Breast epithelium (tissue), 4 donors: ENCODE measurements at regions not wholly inside any gene's neighbourhood (a gene's known extent, or its start where the extent isn't known, plus 50 kb on each side); places are given as distances from the start of the nearest gene placed in this dataset.

Experiments used
- DNase-seq, 2 donors: peaks; one replicate each; pipeline ENCODE4 v3.0.0-alpha.2; 2019; ENCODE audit warnings: low spot score in 2 of 2
- H3K27ac ChIP-seq, 2 donors: fragments of 200-600 bp; sonication (generic) in 1 of 2; one replicate each; pipeline ENCODE4 v1.5.1; 2016 to 2019; ENCODE audit warnings: mild to moderate bottlenecking in 1 of 2
- H3K27me3 ChIP-seq, 2 donors: fragments of 200-600 bp; sonication (generic) in 1 of 2; one replicate each; pipeline versions ENCODE4 v1.5.1 to v1.6.0; 2017 to 2019; ENCODE audit warnings: control low read depth in 1 of 2, mild to moderate bottlenecking in 1 of 2
- H3K36me3 ChIP-seq: fragments of 200-600 bp; one replicate; pipeline ENCODE4 v1.5.1; 2019
- H3K4me1 ChIP-seq, 2 donors: fragments of 200-600 bp; sonication (generic); one replicate each; pipeline ENCODE4 v1.5.1; 2016 to 2019; ENCODE audit warnings: control low read depth in 1 of 2
- H3K4me3 ChIP-seq, 3 donors: fragments of 200-600 bp; sonication (generic); 1 replicate in 2 of 3; 2 replicates in 1 of 3; pipeline ENCODE4 v1.5.1; 2016 to 2019; ENCODE audit warnings: mild to moderate bottlenecking in 3 of 3, moderate library complexity in 2 of 3
- H3K9me3 ChIP-seq, 2 donors: fragments of 200-600 bp; sonication (generic) in 1 of 2; one replicate each; pipeline ENCODE4 v1.5.1; 2016 to 2019; ENCODE audit warnings: control low read depth in 1 of 2
- POLR2A ChIP-seq: fragments of 450-650 bp; IDR thresholded peaks from one replicate; pipeline ENCODE4 v1.6.1; 2016; ENCODE audit warnings: antibody characterized with exemption, mild to moderate bottlenecking, moderate library complexity
- POLR2AphosphoS5 ChIP-seq, 3 donors: sonication (generic); formaldehyde crosslinking; IDR thresholded peaks; one replicate each; pipeline ENCODE4 v1.6.1; 2017; ENCODE audit warnings: antibody characterized with exemption in 3 of 3
- intact Hi-C: fragments of 100-400 bp; cut with DNase I; formaldehyde crosslinking; loops from one replicate; pipeline ENCODE4 v1.15.1; 2023; ENCODE audit warnings: low total_unique reads
- TF ChIP-seq, protein P1 (sequence below), 3 donors: fragments of 450-650 bp; IDR thresholded peaks; one replicate each; pipeline ENCODE4 v1.5.1; 2016 to 2017; ENCODE audit warnings: antibody characterized with exemption in 3 of 3, mild to moderate bottlenecking in 3 of 3, moderate library complexity in 3 of 3

GRCh38 chr10:55233090-55233489, 432.1 kb upstream of the PCDH15 start:
- intact Hi-C loops = no loop called here
- Histone ChIP-seq H3K4me3 (peak overlapping the region in 1 of 3 donors; percentile 18), H3K27me3 (no peaks in the 10 kb centered on the region), H3K4me1 (no peaks in the 10 kb centered on the region), H3K36me3 (no peaks in the 10 kb centered on the region), H3K9me3 (no peaks in the 10 kb centered on the region), H3K27ac (no peak overlapping the region)
- no peak for TF ChIP-seq POLR2AphosphoS5 (IDR thresholded peaks at IDR 0.05)
- TF ChIP-seq, protein P1, sequence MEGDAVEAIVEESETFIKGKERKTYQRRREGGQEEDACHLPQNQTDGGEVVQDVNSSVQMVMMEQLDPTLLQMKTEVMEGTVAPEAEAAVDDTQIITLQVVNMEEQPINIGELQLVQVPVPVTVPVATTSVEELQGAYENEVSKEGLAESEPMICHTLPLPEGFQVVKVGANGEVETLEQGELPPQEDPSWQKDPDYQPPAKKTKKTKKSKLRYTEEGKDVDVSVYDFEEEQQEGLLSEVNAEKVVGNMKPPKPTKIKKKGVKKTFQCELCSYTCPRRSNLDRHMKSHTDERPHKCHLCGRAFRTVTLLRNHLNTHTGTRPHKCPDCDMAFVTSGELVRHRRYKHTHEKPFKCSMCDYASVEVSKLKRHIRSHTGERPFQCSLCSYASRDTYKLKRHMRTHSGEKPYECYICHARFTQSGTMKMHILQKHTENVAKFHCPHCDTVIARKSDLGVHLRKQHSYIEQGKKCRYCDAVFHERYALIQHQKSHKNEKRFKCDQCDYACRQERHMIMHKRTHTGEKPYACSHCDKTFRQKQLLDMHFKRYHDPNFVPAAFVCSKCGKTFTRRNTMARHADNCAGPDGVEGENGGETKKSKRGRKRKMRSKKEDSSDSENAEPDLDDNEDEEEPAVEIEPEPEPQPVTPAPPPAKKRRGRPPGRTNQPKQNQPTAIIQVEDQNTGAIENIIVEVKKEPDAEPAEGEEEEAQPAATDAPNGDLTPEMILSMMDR (IDR thresholded peaks at IDR 0.05) = no peak
- no peak for TF ChIP-seq POLR2A
- DNase-seq = no peak

- TF ChIP-seq, protein P1 (IDR thresholded peaks at IDR 0.05) = no peak
- TF ChIP-seq POLR2AphosphoS5 (IDR thresholded peaks at IDR 0.05) (no peak), POLR2A (no peak)
- no peaks in the 10 kb centered on the region for H3K4me1 ChIP-seq
- peak overlapping the region in 1 of 3 donors; percentile 18 for H3K4me3 ChIP-seq
- intact Hi-C loops = no loop called here
- no peaks in the 10 kb centered on the region for H3K27me3 ChIP-seq
- H3K9me3 ChIP-seq = no peaks in the 10 kb centered on the region
- H3K27ac ChIP-seq = no peak overlapping the region
- no peaks in the 10 kb centered on the region for H3K36me3 ChIP-seq
- no peak for DNase-seq
These were observed 431.5 kb upstream of the PCDH15 start for GRCh38 chr10:55232553-55232952.

DNA sequence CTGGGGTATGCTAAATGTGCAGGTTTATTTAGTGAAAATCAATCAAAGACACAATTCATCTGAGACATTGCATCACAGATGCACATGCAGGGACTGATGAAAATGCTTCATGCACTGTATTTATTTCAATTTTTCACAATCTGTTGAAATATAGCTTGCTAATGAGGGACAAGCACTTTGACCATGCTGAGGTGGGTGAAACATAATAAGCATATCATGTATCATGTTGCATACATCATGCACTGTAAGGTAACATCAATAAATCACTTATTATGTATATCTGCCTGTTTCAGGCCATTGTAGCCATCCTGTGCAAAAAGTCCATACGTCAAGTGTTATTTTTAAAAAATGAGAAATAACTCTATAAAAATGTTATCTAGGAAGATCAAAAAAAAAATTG, 426.9 kb upstream of the PCDH15 start:
- TF ChIP-seq POLR2A (no peak), POLR2AphosphoS5 (IDR thresholded peaks at IDR 0.05) (no peak)
- TF ChIP-seq, protein P1 (IDR thresholded peaks at IDR 0.05) = no peak
- H3K27ac ChIP-seq = no peak overlapping the region
- H3K27me3 ChIP-seq = no peaks in the 10 kb centered on the region
- intact Hi-C loops = no loop called here
- no peak for DNase-seq
- no peak overlapping the region for H3K4me3 ChIP-seq
- no peaks in the 10 kb centered on the region for H3K4me1 ChIP-seq
- H3K36me3 ChIP-seq = no peaks in the 10 kb centered on the region
- H3K9me3 ChIP-seq = no peaks in the 10 kb centered on the region

- H3K36me3 ChIP-seq = no peaks in the 10 kb centered on the region
These were observed 423.2 kb upstream of the PCDH15 start for GRCh38 chr10:55224007-55224781.

GRCh38 chr10:55223352-55223751, 422.3 kb upstream of the PCDH15 start:
- no peaks in the 10 kb centered on the region for H3K27me3 ChIP-seq
- H3K4me3 ChIP-seq = no peak overlapping the region
- DNase-seq = no peak
- intact Hi-C loops = no loop called here
- no peak for TF ChIP-seq POLR2AphosphoS5 (IDR thresholded peaks at IDR 0.05)
- TF ChIP-seq, protein P1 (IDR thresholded peaks at IDR 0.05) = no peak
- no peak for TF ChIP-seq POLR2A
- no peaks in the 10 kb centered on the region for H3K4me1 ChIP-seq
- no peak overlapping the region for H3K27ac ChIP-seq
- no peaks in the 10 kb centered on the region for H3K9me3 ChIP-seq
- H3K36me3 ChIP-seq = no peaks in the 10 kb centered on the region

More at GRCh38 chr10:55224007-55224781, 423.2 kb upstream of the PCDH15 start:
- H3K4me1 ChIP-seq = no peaks in the 10 kb centered on the region
- DNase-seq = no peak
- no peak overlapping the region for H3K27ac ChIP-seq
- H3K9me3 ChIP-seq = no peaks in the 10 kb centered on the region
- TF ChIP-seq POLR2AphosphoS5 (IDR thresholded peaks at IDR 0.05) (no peak), POLR2A (no peak)
- TF ChIP-seq, protein P1 (IDR thresholded peaks at IDR 0.05) = no peak
- intact Hi-C loops = no loop called here
- no peaks in the 10 kb centered on the region for H3K27me3 ChIP-seq
- no peak overlapping the region for H3K4me3 ChIP-seq
